Motor neuron (in vitro differentiated cells): ENCODE measurements at regions not wholly inside any gene's neighbourhood (a gene's known extent, or its start where the extent isn't known, plus 50 kb on each side); places are given as distances from the start of the nearest gene placed in this dataset.

Experiments
- ATAC-seq, 8 experiments: fragments of 200-7000 bp; cut with Tn5 transposase; replicated peaks in 6 of 8; 2 replicates each; pipeline ENCODE4 v1.8.0; 2021; ENCODE audit warnings: mild to moderate bottlenecking in 8 of 8, moderate library complexity in 8 of 8
- H3K27ac ChIP-seq, 2 donors: fragments of 250-450 bp; sonication (Bioruptor Pico); 2 replicates each; pipeline ENCODE4 v1.9.0; 2021; ENCODE audit warnings: antibody characterized with exemption in 2 of 2, mild to moderate bottlenecking in 2 of 2, moderate library complexity in 1 of 2
- H3K4me1 ChIP-seq, 2 donors: fragments of 250-450 bp; sonication (Bioruptor Pico); replicated peaks in 1 of 2; 2 replicates each; pipeline ENCODE4 v1.6.1; 2021; ENCODE audit warnings: antibody characterized with exemption in 2 of 2, mild to moderate bottlenecking in 2 of 2, moderate library complexity in 1 of 2
- H3K4me3 ChIP-seq, 5 donors: fragments of 250-450 bp; sonication (Bioruptor Pico); 2 replicates each; pipeline ENCODE4 v1.9.0; 2021; ENCODE audit warnings: antibody characterized with exemption in 5 of 5, mild to moderate bottlenecking in 5 of 5, moderate library complexity in 4 of 5
- WGBS, 10 experiments: fragments of 450-650 bp; shearing (Covaris generic); methylation state at CpG; one replicate each; pipeline ENCODE4 v1.0.0; 2022; 5-methylcytosine and 5-hydroxymethylcytosine counted together
- in situ Hi-C, 9 experiments: fragments of 400-800 bp; cut with MboI; loops; one replicate each; pipeline ENCODE4 v1.15.0; 2021; ENCODE audit warnings: low sequenced_read_pairs in 9 of 9, low pct_unique_long_range_greater_than_20kb in 2 of 9; ENCODE audit not compliant: unreplicated experiment in 9 of 9

DNA sequence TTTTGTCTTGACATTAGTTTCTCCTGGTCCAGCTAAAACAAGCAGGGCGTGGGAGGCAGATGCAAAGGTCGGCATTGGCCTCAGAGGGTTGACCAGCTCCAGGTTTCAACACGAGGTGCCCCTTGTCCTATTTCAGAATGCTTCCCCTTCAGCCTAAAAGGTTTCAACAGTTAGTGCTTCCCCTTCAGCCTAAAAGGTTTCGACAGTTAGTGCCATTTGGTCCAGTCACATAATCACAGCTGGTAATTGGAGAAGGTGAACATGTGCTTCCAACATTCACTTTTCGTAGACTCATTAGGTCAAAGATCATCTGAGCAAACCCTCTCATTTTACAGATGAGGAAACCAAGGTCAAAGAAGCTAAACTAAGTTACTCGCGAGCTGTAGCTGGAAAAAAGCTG, 270.3 kb upstream of the MAP3K1 start:
- in situ Hi-C loops, result no loop called here
- ATAC-seq, result no peak
- H3K27ac ChIP-seq, result no peak overlapping the region
- peaks cover 0 to 6% of the 10 kb centered on the region in 2 donors for H3K4me1 ChIP-seq
- no peak overlapping the region for H3K4me3 ChIP-seq
- WGBS, 10 experiments, result 50 to 93% (median 69%) methylated on average over 2 to 7 of the region's 7 CpGs; no CpG with 5 or more reads in 1 of the 10 experiments

DNA sequence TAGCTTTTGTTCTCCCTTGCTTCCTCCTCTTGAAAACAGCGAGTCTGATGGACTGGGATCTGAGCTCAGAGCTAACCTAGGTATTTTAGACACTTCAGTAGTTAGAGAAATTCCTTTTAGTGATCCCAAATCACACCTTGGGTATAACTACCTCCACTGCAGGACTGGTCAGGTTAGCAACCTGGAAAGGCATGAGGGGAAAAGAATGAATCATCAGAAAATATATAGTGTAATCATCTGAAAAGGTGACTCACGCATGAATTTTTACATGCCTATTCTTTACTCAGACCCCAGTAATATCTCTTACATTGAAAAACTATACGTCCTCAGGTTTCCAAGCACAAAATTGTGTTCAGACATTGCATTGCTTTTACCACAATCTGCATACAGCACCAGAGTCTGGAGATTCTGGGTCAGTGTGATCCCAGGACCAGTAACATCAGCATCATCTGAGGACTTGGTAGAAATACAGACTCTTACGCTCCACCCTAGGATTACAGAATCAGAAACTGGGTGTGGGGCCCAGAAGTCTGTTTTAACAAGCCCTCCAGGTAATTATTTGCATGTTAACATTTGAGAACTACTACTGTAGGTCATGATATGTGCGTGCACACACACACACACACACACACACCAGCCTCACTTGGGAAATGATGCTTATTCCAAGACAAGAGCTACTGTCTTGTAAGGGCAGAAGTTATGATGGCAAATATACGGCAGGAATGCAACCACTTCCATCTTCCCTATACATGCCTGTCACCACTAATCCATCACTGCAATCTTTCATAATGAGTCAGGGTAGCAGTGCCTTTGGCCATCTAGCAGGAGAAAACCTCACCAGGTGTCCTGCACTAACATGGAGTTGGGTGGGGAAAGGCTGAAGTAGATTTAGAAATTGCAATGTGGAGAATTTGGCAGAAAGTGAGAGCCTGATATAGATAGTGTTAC, 271.6 kb upstream of the MAP3K1 start:
- H3K4me3 ChIP-seq, result no peak overlapping the region
- ATAC-seq, result peak in 6 of 8 experiments; percentile 29 to 80 (median 65)
- 49 to 94% (median 83%) methylated on average over 1 to 5 of the region's 6 CpGs; no CpG with 5 or more reads in 1 of the 10 experiments for WGBS, 10 experiments
- peaks cover 0 to 6% of the 10 kb centered on the region in 2 donors for H3K4me1 ChIP-seq
- H3K27ac ChIP-seq, result no peak overlapping the region
- in situ Hi-C loops, result no loop called here

DNA sequence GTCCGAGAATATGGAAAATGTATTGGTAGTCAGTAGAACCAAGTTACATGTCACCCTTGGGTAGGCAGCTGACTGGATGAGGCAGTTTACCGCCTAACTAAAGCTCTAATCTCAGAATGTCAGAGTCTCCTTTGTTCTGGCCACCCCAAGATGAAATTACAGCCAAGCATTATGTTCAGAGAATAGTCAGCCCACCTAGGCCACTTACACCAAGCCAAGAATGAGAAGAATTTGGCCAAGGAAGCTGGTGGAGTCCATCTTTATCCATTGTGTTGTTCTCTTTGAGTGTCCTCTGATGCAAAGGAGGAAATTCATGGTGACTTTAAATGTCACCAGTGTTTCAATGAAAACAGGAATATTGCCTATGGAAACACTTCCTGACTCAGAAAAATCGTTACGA, 275.1 kb upstream of the MAP3K1 start:
- Histone ChIP-seq H3K4me1 (no peaks in the 10 kb centered on the region), H3K27ac (no peak overlapping the region), H3K4me3 (no peak overlapping the region)
- in situ Hi-C loops, result no loop called here
- 69 to 100% (median 96%) methylated on average over 1 to 4 of the region's 4 CpGs for WGBS, 10 experiments
- no peak for ATAC-seq

DNA sequence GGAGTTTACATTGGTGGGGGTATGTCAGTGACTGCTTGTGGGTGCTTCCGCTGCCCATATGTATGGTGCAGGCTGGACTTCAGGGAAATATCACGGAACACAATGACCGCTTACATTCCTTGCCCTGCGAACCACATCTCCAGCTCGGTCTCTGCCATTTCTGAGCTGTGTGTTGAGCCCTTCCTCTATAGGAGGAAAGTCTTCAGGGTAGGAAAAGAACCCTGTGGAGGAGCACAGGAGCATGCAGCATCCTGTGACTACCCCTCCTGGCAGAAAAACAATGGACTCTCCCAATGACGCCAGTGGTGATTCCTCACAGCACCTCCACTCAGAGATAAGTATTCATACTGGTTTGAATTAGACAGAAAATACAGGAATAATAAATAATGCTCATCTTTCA, 276.8 kb upstream of the MAP3K1 start:
- H3K27ac ChIP-seq, result no peak overlapping the region
- 78 to 100% (median 98%) methylated on average over 1 to 4 of the region's 6 CpGs; no CpG with 5 or more reads in 2 of the 10 experiments for WGBS, 10 experiments
- H3K4me1 ChIP-seq, result no peaks in the 10 kb centered on the region
- H3K4me3 ChIP-seq, result no peak overlapping the region
- in situ Hi-C loops, result no loop called here
- no peak for ATAC-seq

DNA sequence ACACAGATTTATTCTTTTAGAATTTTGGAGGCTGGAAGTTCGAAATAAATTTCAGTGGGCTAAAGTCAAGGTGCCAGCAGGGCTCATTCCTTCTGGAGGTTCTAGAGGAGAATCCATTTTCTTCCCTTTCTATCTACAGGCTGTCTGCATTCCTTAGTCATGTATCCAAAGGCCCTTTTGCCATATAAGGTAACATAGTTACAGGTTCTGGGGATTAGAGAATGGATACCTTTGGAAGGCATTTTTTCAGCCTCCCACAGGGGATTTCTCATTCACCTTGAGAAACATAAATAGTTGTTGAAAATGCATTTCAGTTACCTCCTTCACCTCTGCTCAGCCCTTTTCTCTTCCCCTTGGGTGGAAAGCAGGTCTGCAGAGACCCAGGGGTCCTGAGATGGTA, 280.0 kb upstream of the MAP3K1 start:
- Histone ChIP-seq H3K4me1 (no peaks in the 10 kb centered on the region), H3K27ac (no peak overlapping the region), H3K4me3 (no peak overlapping the region)
- in situ Hi-C loops, result no loop called here
- WGBS, 10 experiments, result 25 to 83% (median 71%) methylated on average over 1 of the region's 1 CpG; no CpG with 5 or more reads in 2 of the 10 experiments
- ATAC-seq, result no peak

DNA sequence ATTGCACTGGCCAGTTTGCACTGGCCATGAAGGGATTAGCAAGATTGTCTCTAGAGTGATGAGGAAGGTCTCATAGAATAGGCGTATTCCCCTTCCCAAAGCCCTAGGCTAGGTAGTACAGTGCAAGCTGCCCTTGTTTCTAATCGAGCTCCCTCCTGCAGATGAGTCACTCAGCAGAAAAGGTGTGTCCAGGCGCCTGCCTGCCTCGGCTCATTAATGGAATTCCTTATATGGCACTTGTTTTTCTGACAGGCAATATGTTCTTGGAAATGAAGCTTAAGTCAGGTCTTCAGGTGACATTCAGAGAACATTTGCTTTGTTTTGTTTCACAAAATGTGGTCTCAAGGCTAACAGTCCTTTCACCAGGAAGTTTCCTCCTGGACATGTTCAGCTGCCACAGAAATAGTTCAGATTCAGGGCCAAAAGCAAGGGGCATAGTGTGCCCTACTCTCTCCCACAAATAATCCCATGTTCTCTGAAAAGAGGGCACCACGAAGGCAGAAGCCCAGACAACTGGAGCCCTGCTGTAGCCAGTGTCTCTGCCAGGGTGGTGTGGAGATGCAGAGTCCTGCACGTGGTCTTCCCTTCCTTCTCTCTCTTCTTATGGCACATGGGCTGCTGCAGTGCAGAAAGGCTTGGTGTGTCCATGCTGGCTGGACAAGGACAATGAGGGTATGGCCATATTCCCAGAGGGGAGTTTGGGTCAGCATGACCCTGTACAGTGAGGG, 281.1 kb upstream of the MAP3K1 start:
- 0 to 85% (median 81%) methylated on average over 1 to 6 of the region's 6 CpGs; no CpG with 5 or more reads in 3 of the 10 experiments for WGBS, 10 experiments
- Histone ChIP-seq H3K4me3 (no peak overlapping the region), H3K4me1 (no peaks in the 10 kb centered on the region), H3K27ac (no peak overlapping the region)
- peak; percentile 65 to 99 (median 84) for ATAC-seq
- in situ Hi-C loops, result no loop called here

DNA sequence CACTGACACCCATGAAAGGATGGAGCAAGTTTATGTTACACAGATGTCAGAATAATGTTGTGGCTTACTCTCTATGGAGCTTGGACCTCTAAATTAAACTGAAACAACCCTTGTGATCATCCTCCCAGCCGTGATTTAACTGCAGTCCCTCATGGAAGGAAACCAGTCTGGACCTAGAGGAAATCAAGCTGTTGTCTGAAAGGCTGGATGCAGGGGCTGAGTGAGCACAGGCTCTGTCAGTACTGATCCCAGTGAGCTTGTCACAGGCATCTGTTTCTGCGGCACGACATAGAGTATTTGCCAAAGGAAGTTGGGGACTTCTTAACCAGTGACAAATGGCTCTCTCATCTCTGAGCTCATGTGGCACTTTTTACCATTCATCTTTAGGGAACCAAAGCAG, 282.9 kb upstream of the MAP3K1 start:
- peak in 3 of 8 experiments; percentile 36 to 57 (median 46) for ATAC-seq
- no peak overlapping the region for H3K4me3 ChIP-seq
- 4 to 60% (median 28%) methylated on average over 2 to 3 of the region's 3 CpGs; no CpG with 5 or more reads in 3 of the 10 experiments for WGBS, 10 experiments
- in situ Hi-C loops, result no loop called here
- no peaks in the 10 kb centered on the region for H3K4me1 ChIP-seq
- H3K27ac ChIP-seq, result no peak overlapping the region

DNA sequence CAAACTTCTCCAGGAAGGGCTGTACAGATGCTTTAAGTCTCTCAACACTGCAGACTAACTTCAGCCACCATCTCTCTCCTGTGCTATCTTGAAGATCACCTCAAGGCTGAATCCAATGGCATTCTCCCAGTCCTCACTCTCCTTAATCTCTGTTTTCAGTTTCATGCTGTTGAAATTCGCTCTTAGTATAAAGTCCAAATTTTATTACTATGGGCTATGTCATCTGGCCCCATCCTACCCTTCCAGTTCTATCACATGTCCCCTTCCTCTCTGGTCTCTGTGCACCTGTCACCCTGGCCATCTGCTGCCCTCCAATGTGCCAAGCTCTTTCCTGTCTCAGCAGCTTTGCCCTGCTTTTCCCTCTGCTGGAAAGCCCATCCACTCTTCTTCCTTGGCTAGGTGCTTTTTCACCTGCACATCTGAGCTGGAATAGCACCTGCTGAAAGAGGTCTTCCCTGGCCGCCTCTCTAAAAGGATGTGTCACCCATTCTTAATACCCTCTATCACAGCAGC, 284.7 kb upstream of the MAP3K1 start:
- 11 to 100% (median 93%) methylated on average over 1 to 2 of the region's 2 CpGs; no CpG with 5 or more reads in 3 of the 10 experiments for whole genome bisulfite sequencing, 10 experiments
- H3K4me1 ChIP-seq, result no peaks in the 10 kb centered on the region
- H3K4me3 ChIP-seq, result no peak overlapping the region
- in situ Hi-C loops, result no loop called here
- ATAC-seq, result no peak
- no peak overlapping the region for H3K27ac ChIP-seq

DNA sequence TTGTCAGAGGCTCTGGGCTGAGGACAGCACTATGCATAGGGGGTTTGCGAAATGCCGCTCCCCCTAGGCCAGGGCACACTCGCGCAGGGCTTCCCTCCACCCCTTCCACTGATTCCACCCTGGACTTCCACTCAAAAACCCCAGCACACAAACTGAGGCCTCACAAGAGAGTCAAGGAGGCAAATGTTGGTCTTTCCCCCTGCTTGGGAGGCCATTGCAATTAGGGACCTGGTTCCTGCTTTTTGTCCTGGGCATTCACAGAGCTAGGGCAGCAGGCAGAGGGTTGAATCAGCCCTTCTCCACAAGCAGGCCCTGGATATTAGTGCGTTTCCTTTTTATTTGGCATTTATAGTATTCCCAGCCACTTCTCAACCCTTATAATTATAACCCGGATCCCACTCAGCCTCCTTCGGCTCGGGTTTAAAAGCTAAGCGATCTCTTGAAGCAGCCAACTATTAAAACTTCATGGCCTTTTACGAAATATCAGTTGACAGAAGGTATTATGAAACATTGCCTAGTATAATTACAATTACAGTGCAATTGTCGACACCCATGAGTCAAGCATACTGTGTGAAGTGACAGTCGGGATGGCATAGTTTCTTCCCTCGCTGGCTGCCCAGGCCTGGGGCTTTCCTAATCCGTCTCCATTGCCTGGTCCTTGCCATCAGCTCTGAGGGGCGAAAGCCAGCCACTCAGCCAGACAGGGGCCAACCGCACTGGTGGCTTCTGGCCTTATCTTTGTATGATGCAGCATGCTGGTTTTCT, 285.5 kb upstream of the MAP3K1 start:
- Histone ChIP-seq H3K27ac (no peak overlapping the region), H3K4me1 (no peaks in the 10 kb centered on the region), H3K4me3 (no peak overlapping the region)
- in situ Hi-C loops, result no loop called here
- no peak for ATAC-seq
- WGBS, 10 experiments, result 50 to 100% (median 84%) methylated on average over 1 to 12 of the region's 16 CpGs

DNA sequence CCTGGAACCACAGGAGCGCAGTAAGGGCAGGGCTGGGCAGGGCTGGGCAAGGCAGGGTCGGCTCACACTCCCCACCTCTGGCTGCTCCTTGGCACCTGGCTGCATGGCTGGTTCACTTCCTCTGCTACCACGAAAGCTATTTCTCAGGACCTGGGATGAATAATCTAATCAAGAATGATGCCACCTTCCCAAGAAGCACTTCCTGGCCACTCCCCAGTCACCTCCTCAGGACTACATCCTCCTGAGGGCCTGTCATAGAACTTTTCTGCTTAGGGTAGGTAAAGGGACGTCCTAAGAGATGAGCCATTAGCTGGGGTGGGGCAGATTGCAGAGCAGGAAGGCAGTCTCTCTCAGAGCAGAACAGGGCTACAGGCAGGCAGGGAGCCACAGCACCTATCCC, 288.2 kb upstream of the MAP3K1 start:
- Histone ChIP-seq H3K4me3 (no peak overlapping the region), H3K27ac (no peak overlapping the region), H3K4me1 (no peaks in the 10 kb centered on the region)
- no peak for ATAC-seq
- in situ Hi-C loops, result no loop called here
- 47 to 100% (median 62%) methylated on average over 1 to 2 of the region's 4 CpGs; no CpG with 5 or more reads in 5 of the 10 experiments for WGBS, 10 experiments

DNA sequence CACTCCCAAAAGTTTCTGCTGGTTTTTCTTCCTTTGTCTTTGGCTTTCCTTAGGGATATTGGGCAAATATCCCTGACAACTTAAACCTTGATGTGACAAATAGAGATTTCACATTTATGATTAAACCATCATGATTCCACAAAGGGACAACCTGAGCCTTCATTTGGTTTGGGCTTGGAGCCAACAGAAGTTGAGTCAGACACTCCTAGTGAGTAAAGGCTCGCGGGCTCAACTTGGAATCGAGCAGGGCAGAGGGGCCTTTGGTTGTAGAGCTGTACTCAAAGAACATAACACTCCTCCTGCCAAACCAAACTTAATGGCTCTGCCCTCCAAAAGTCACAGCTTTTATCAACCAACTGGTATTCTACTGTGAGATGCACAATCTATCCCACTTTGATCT, 290.2 kb upstream of the MAP3K1 start:
- in situ Hi-C loops, result no loop called here
- ATAC-seq, result no peak
- Histone ChIP-seq H3K4me3 (no peak overlapping the region), H3K4me1 (no peaks in the 10 kb centered on the region), H3K27ac (no peak overlapping the region)
- 87 to 100% (median 90%) methylated on average over 1 to 3 of the region's 3 CpGs; no CpG with 5 or more reads in 5 of the 10 experiments for WGBS, 10 experiments

DNA sequence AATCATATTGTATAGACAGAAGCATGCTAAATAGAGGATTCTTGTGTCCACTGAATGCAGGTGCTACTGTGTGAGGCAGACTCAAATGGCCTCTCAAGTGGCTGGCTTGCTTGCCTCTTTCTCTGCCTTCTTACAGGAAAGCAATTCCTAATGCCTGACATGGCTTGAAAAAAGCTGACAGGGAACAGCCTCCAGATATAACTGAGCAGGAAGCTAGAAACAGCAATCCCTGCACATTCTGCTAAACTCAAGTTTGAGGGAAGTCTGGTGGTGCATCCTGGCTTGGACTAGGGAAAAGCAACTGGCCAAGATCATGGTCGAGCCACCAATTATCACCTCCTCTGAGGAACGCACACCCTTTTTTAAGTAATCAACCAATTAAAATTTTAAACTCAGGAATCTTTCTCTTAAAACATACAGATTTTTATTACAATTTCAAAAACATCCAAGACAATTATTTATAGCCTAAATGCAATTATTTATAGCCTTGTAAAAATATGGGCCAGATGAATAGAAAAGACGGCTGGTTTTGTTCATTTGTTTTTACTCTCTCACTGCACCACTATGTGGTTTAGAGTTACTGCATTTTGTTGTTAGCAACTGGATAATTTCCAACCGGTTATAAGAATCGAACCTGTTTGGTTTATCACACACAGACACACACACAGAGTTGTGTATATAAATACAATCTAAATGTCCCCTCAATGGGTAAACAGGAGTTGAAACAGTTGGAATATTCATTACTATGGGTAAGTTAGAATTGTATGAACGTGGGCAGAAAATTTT, 290.9 kb upstream of the ANKRD55 start:
- in situ Hi-C loops, result no loop called here
- 10 to 88% (median 54%) methylated on average over 2 to 6 of the region's 6 CpGs for WGBS, 10 experiments
- H3K4me1 ChIP-seq, result no peaks in the 10 kb centered on the region
- no peak overlapping the region for H3K27ac ChIP-seq
- ATAC-seq, result no peak
- H3K4me3 ChIP-seq, result no peak overlapping the region
